Activated T-helper 2 cell treated with anti-CD3 and anti-CD28 coated beads, Interferon-gamma antibody, Interleukin-2, Interleukin-4, amounts not matched to agents 10 μg/mL and 5 μg/mL and 100 μg/mL, durations not matched to agents 14 hours and 24 hours and 36 hours (primary cell): ENCODE measurements at regions not wholly inside any gene's neighbourhood (a gene's known extent, or its start where the extent isn't known, plus 50 kb on each side); places are given as distances from the start of the nearest gene placed in this dataset.

Experiments
- DNase-seq: peaks from one replicate; pipeline ENCODE4 v3.0.0; 2021; ENCODE audit warnings: low spot score
- H3K27ac Mint-ChIP-seq: one replicate; pipeline ENCODE4 v1.8.0; 2021; ENCODE audit warnings: mixed read lengths
- H3K27me3 Mint-ChIP-seq: one replicate; pipeline ENCODE4 v1.8.0; 2021; ENCODE audit warnings: low read depth, mixed read lengths
- H3K36me3 Mint-ChIP-seq: one replicate; pipeline ENCODE4 v1.8.0; 2021; ENCODE audit warnings: low read depth, mixed read lengths
- H3K4me1 Mint-ChIP-seq: one replicate; pipeline ENCODE4 v1.8.0; 2021; ENCODE audit warnings: low read depth, mixed read lengths
- H3K4me3 Mint-ChIP-seq: one replicate; pipeline ENCODE4 v1.8.0; 2021; ENCODE audit warnings: low read depth, mild to moderate bottlenecking, moderate library complexity, mixed read lengths
- H3K9me3 Mint-ChIP-seq: one replicate; pipeline ENCODE4 v1.8.0; 2021; ENCODE audit warnings: mixed read lengths
- intact Hi-C: fragments of 100-400 bp; cut with micrococcal nuclease; formaldehyde crosslinking; loops from one replicate; pipeline ENCODE4 v1.15.1; 2023

DNA sequence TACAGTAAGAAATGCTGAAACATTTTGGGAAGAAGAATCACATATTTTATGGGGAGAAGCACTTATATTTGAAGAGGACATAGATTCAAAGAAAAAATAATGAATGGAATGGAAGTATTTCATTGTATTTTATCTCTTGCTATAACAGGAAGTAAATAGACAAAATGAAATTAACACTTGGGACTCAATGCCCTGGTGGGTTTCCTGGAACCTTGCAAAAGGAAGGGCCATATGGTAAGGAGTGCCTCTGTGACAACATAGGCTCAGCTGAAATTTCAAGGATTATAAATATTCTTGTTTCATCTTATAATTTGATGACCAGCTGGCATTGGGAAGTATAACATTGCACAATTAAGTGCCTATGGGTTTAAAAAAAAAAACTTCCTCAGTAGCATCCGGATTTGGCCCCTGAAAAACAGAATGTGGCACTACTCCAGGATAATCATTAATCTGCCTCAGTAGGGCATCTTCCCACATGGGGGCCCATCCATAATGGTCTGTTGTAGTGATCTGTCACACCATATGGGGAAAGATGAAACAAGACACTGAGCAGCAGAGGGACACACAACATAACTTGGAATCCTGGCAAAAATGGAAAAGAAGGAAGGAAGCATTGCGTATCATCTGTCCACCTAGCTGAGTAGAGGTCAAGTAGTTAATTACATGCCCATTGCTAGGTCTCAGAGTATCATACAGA, 321.6 kb downstream of the NDFIP2 start:
- DNase-seq = no peak
- Mint-ChIP-seq H3K9me3 (no peaks in the 10 kb centered on the region), H3K4me3 (no peak overlapping the region), H3K36me3 (no peaks in the 10 kb centered on the region), H3K27ac (no peak overlapping the region), H3K4me1 (no peaks in the 10 kb centered on the region), H3K27me3 (no peaks in the 10 kb centered on the region)
- intact Hi-C loops = no loop called here

DNA sequence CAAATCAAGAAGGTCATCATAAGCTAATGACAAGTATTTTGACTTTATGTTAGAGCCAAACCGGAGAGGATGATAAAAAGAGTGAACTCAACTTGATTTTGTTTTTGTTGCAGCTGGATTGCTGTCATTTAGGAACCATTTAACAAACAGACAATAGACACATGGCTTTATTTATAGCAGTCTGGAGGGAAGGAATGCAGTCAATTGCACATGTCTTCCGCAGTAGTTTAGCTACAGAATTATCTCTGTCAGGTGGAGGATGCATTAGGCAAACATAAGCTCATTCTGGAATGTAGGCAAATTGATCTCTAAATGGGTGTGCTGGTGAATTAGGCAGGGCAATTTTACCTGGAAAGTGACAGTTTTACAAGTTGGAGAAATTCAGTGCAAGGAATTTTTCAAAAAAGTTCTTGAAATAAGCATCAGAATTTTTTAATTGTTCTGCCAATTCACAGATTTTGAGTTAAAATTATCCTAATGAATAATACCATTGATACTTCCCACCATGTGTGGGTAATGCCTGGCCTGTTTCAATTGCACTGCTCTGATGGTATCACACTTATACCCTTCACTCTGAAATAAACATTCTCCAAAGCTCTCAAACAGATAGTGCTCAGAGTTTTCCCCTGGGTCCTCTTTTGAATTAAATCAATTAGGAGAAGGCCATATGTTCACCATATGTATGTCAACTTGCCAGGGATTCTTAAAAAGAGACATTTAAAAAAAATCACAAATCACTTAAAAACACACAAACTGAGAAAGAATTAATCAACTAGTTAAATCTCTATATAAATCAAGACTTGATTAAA, 318.3 kb downstream of the NDFIP2 start:
- Mint-ChIP-seq H3K27ac (no peak overlapping the region), H3K4me3 (no peak overlapping the region), H3K36me3 (no peaks in the 10 kb centered on the region)

GRCh38 chr13:79796136-79796535, 315.2 kb downstream of the NDFIP2 start:
- Mint-ChIP-seq H3K27me3 (no peaks in the 10 kb centered on the region), H3K4me1 (no peaks in the 10 kb centered on the region), H3K9me3 (no peaks in the 10 kb centered on the region), H3K27ac (no peak overlapping the region), H3K36me3 (no peaks in the 10 kb centered on the region), H3K4me3 (no peak overlapping the region)
- DNase-seq = no peak
- intact Hi-C loops = no loop called here

More for the DNA sequence above, 318.3 kb downstream of the NDFIP2 start:
- intact Hi-C loops = no loop called here
- no peak for DNase-seq
- Mint-ChIP-seq H3K4me1 (no peaks in the 10 kb centered on the region), H3K9me3 (no peaks in the 10 kb centered on the region), H3K27me3 (no peaks in the 10 kb centered on the region)

GRCh38 chr13:79794931-79795330, 314.0 kb downstream of the NDFIP2 start:
- intact Hi-C loops = no loop called here
- Mint-ChIP-seq H3K27me3 (no peaks in the 10 kb centered on the region), H3K4me3 (no peak overlapping the region), H3K4me1 (no peaks in the 10 kb centered on the region), H3K36me3 (no peaks in the 10 kb centered on the region), H3K9me3 (peaks cover 3% of the 10 kb centered on the region), H3K27ac (no peak overlapping the region)
- DNase-seq = no peak

GRCh38 chr13:79792716-79793115, 311.8 kb downstream of the NDFIP2 start:
- intact Hi-C loops = no loop called here

GRCh38 chr13:79791471-79792042, 310.6 kb downstream of the NDFIP2 start:
- H3K4me1 Mint-ChIP-seq = no peaks in the 10 kb centered on the region
- intact Hi-C loops = no loop called here
- H3K4me3 Mint-ChIP-seq = no peak overlapping the region
- DNase-seq = no peak
- H3K9me3 Mint-ChIP-seq = peaks cover 3% of the 10 kb centered on the region
- no peaks in the 10 kb centered on the region for H3K36me3 Mint-ChIP-seq
- H3K27ac Mint-ChIP-seq = no peak overlapping the region
- no peaks in the 10 kb centered on the region for H3K27me3 Mint-ChIP-seq

More at GRCh38 chr13:79792716-79793115, 311.8 kb downstream of the NDFIP2 start:
- H3K27ac Mint-ChIP-seq = no peak overlapping the region
- no peaks in the 10 kb centered on the region for H3K27me3 Mint-ChIP-seq
- H3K4me3 Mint-ChIP-seq = no peak overlapping the region
- H3K9me3 Mint-ChIP-seq = peaks cover 3% of the 10 kb centered on the region
- DNase-seq = no peak
- H3K4me1 Mint-ChIP-seq = no peaks in the 10 kb centered on the region
- H3K36me3 Mint-ChIP-seq = no peaks in the 10 kb centered on the region

- DNase-seq = no peak
- H3K4me3 Mint-ChIP-seq = no peak overlapping the region
- no peaks in the 10 kb centered on the region for H3K27me3 Mint-ChIP-seq
- intact Hi-C loops = no loop called here
- H3K4me1 Mint-ChIP-seq = no peaks in the 10 kb centered on the region
- H3K9me3 Mint-ChIP-seq = peaks cover 3% of the 10 kb centered on the region
- no peak overlapping the region for H3K27ac Mint-ChIP-seq
- H3K36me3 Mint-ChIP-seq = no peaks in the 10 kb centered on the region
Measured at GRCh38 chr13:79786176-79786575, 305.2 kb downstream of the NDFIP2 start.

GRCh38 chr13:79782541-79783205, 301.7 kb downstream of the NDFIP2 start:
- no peak for DNase-seq
- H3K36me3 Mint-ChIP-seq = no peaks in the 10 kb centered on the region
- no peak overlapping the region for H3K4me3 Mint-ChIP-seq
- H3K27ac Mint-ChIP-seq = no peak overlapping the region
- no peaks in the 10 kb centered on the region for H3K27me3 Mint-ChIP-seq
- intact Hi-C loops = no loop called here
- no peaks in the 10 kb centered on the region for H3K9me3 Mint-ChIP-seq
- H3K4me1 Mint-ChIP-seq = no peaks in the 10 kb centered on the region

GRCh38 chr13:79781829-79782540, 301.0 kb downstream of the NDFIP2 start:
- Mint-ChIP-seq H3K36me3 (no peaks in the 10 kb centered on the region), H3K27ac (no peak overlapping the region), H3K4me3 (no peak overlapping the region), H3K4me1 (no peaks in the 10 kb centered on the region), H3K27me3 (no peaks in the 10 kb centered on the region), H3K9me3 (no peaks in the 10 kb centered on the region)
- intact Hi-C loops = no loop called here
- DNase-seq = no peak

DNA sequence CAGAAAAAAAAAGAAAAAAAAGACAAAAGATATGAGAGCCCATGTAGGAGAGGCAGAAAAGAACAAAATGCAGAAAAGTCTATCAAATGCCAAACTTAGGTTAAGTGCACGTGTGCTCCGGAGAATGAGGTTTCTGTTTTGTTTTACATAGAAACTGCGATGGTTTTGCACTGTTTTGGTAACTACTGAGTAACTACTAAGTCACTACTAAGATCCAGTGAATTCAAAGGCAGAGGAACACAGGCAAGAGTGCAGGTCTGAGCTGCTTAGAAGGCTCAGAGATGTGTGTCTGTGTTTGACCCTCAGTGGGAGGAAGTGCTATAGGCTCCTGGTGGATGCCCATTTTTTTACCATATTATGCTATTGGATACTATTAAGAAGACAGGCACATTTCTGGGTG, 299.3 kb downstream of the NDFIP2 start:
- no peak overlapping the region for H3K4me3 Mint-ChIP-seq
- no peaks in the 10 kb centered on the region for H3K36me3 Mint-ChIP-seq
- H3K27me3 Mint-ChIP-seq = no peaks in the 10 kb centered on the region
- no peaks in the 10 kb centered on the region for H3K9me3 Mint-ChIP-seq
- DNase-seq = no peak
- H3K4me1 Mint-ChIP-seq = no peaks in the 10 kb centered on the region
- no peak overlapping the region for H3K27ac Mint-ChIP-seq
- intact Hi-C loops = no loop called here

- no peak for DNase-seq
- H3K9me3 Mint-ChIP-seq = no peaks in the 10 kb centered on the region
- no peak overlapping the region for H3K27ac Mint-ChIP-seq
- intact Hi-C loops = no loop called here
- H3K36me3 Mint-ChIP-seq = no peaks in the 10 kb centered on the region
- no peaks in the 10 kb centered on the region for H3K27me3 Mint-ChIP-seq
- H3K4me1 Mint-ChIP-seq = no peaks in the 10 kb centered on the region
- H3K4me3 Mint-ChIP-seq = no peak overlapping the region
Measured at GRCh38 chr13:79779761-79780160, 298.8 kb downstream of the NDFIP2 start.

- H3K9me3 Mint-ChIP-seq = no peaks in the 10 kb centered on the region
- no peaks in the 10 kb centered on the region for H3K27me3 Mint-ChIP-seq
- no peaks in the 10 kb centered on the region for H3K4me1 Mint-ChIP-seq
- no peak overlapping the region for H3K27ac Mint-ChIP-seq
- intact Hi-C loops = no loop called here
- no peak for DNase-seq
- no peak overlapping the region for H3K4me3 Mint-ChIP-seq
- H3K36me3 Mint-ChIP-seq = no peaks in the 10 kb centered on the region
Measured at GRCh38 chr13:79778741-79779460, 297.9 kb downstream of the NDFIP2 start.
